Caco-2 (cell line): ENCODE measurements at regions not wholly inside any gene's neighbourhood (a gene's known extent, or its start where the extent isn't known, plus 50 kb on each side); places are given as distances from the start of the nearest gene placed in this dataset.

Experiments
- BruUV-seq: library from RNA; stranded (reverse); fragments of 400-500 nt; replicated peaks from 2 replicates; lab custom pipeline; 2021; lab: Mats Ljungman, UMichigan
- CTCF ChIA-PET: fragments of 300-600 bp; sonication (Branson Sonifier 250); formaldehyde crosslinking; loops from one replicate; lab custom pipeline; 2022; ENCODE audit warnings: antibody characterized with exemption; lab: Charles Lee
- POLR2A ChIA-PET: fragments of 300-600 bp; sonication (Branson Sonifier 250); formaldehyde crosslinking; loops from one replicate; lab custom pipeline; 2022; ENCODE audit warnings: antibody characterized with exemption; lab: Charles Lee
- DNase-seq, 2 experiments: peaks; one replicate each; pipeline versions ENCODE4 v3.0.0 to v3.0.0-alpha.2; 2020 to 2022
- H3K27me3 ChIP-seq: replicated peaks from 2 replicates; pipeline ENCODE4 v1.6.0; 2011; ENCODE audit warnings: low read length; ENCODE audit not compliant: control insufficient read depth, insufficient read depth
- H3K36me3 ChIP-seq: 2 replicates; pipeline ENCODE4 v1.5.1; 2011; ENCODE audit warnings: low read length; ENCODE audit not compliant: control insufficient read depth, insufficient read depth
- H3K4me1 ChIP-seq: fragments of 250-450 bp; sonication (Bioruptor Pico); 2 replicates; pipeline ENCODE4 v1.5.1; 2020; ENCODE audit warnings: mild to moderate bottlenecking
- H3K4me3 ChIP-seq: 2 replicates; pipeline ENCODE4 v1.5.1; 2011; ENCODE audit warnings: low read depth, mild to moderate bottlenecking, control low read depth, low read length
- H3K9me3 ChIP-seq: fragments of 250-450 bp; sonication (Bioruptor Pico); 2 replicates; pipeline ENCODE4 v1.5.1; 2020; ENCODE audit warnings: mild to moderate bottlenecking, moderate library complexity
- H3K27ac Mint-ChIP-seq: one replicate; pipeline ENCODE4 v1.8.0; 2022; ENCODE audit warnings: mixed read lengths; ENCODE audit not compliant: unreplicated experiment
- H3K27me3 Mint-ChIP-seq: one replicate; pipeline ENCODE4 v1.8.0; 2022; ENCODE audit warnings: mixed read lengths; ENCODE audit not compliant: insufficient read depth, unreplicated experiment
- H3K36me3 Mint-ChIP-seq: one replicate; pipeline ENCODE4 v1.8.0; 2022; ENCODE audit warnings: mild to moderate bottlenecking, mixed read lengths; ENCODE audit not compliant: insufficient read depth, unreplicated experiment
- H3K4me1 Mint-ChIP-seq: one replicate; pipeline ENCODE4 v1.8.0; 2022; ENCODE audit warnings: low read depth, mixed read lengths; ENCODE audit not compliant: unreplicated experiment
- H3K4me3 Mint-ChIP-seq: one replicate; pipeline ENCODE4 v1.8.0; 2022; ENCODE audit warnings: mild to moderate bottlenecking, moderate library complexity, mixed read lengths; ENCODE audit not compliant: unreplicated experiment
- H3K9me3 Mint-ChIP-seq: one replicate; pipeline ENCODE4 v1.8.0; 2022; ENCODE audit warnings: mixed read lengths; ENCODE audit not compliant: unreplicated experiment
- CTCF ChIP-seq, 2 experiments: fragments of 200-600 bp in 1 of 2; IDR thresholded peaks; 1 replicate in 1 of 2; 2 replicates in 1 of 2; pipeline versions ENCODE4 v1.5.1 to v1.8.0; 2011 to 2022; ENCODE audit warnings: antibody characterized with exemption in 1 of 2, control low read depth in 1 of 2, inconsistent platforms in 1 of 2, low read depth in 1 of 2, low read length in 1 of 2, mild to moderate bottlenecking in 1 of 2, moderate library complexity in 1 of 2; ENCODE audit not compliant: insufficient read depth in 1 of 2, severe bottlenecking in 1 of 2, unreplicated experiment in 1 of 2
- intact Hi-C: fragments of 100-400 bp; cut with micrococcal nuclease; formaldehyde crosslinking; loops from one replicate; pipeline ENCODE4 v1.10.0; 2022; ENCODE audit not compliant: unreplicated experiment

- no peak overlapping the region for H3K27ac Mint-ChIP-seq
- H3K9me3 ChIP-seq, result no peaks in the 10 kb centered on the region
- ChIA-PET CTCF (no interaction called here), POLR2A (no interaction called here)
- no peak overlapping the region for H3K4me3 ChIP-seq
- H3K36me3 Mint-ChIP-seq, result no peaks in the 10 kb centered on the region
- no peaks in the 10 kb centered on the region for H3K4me1 ChIP-seq
- no peak for TF ChIP-seq CTCF (IDR thresholded peaks at IDR 0.05; ENCODE audit: insufficient read depth in 1 of 2, low read depth in 1 of 2, low read length in 1 of 2, severe bottlenecking in 1 of 2, unreplicated experiment in 1 of 2)
- H3K27me3 Mint-ChIP-seq, result peaks cover 10% of the 10 kb centered on the region
- intact Hi-C loops, result no loop called here
- no TSS peak for BruUV-seq
- no peaks in the 10 kb centered on the region for H3K4me1 Mint-ChIP-seq
- no peak for DNase-seq
- H3K9me3 Mint-ChIP-seq, result no peaks in the 10 kb centered on the region
- no peaks in the 10 kb centered on the region for H3K27me3 ChIP-seq
- H3K4me3 Mint-ChIP-seq, result no peak overlapping the region
- no peaks in the 10 kb centered on the region for H3K36me3 ChIP-seq
These were observed 221.1 kb upstream of the TMTC4 start for GRCh38 chr13:100895651-100896050.

DNA sequence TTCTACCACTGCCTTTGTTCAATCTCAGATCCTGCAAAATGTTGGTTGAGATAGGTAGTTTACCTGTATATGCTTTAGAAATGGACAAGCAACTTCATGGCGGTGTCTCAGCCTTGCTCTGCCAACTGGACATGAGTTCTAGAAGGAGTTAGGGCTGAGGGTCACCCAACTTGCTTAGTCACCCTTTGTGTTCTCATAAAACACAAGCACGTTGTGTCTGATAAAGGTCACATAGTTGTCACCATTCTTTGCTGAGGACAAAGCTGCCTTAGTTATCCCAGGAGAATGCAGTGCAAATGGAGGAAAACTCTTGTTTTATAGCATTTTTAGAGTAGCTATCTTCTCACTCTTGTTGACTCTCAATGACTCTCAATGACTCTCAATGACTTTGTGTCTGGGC, 218.4 kb upstream of the TMTC4 start:
- Histone ChIP-seq H3K9me3 (no peaks in the 10 kb centered on the region), H3K4me3 (no peak overlapping the region), H3K27me3 (no peaks in the 10 kb centered on the region), H3K4me1 (no peaks in the 10 kb centered on the region), H3K36me3 (no peaks in the 10 kb centered on the region)
- H3K9me3 Mint-ChIP-seq, result no peaks in the 10 kb centered on the region
- POLR2A ChIA-PET, result no interaction called here
- intact Hi-C loops, result no loop called here
- no peaks in the 10 kb centered on the region for H3K4me1 Mint-ChIP-seq
- TF ChIP-seq CTCF (IDR thresholded peaks at IDR 0.05; ENCODE audit: insufficient read depth in 1 of 2, low read depth in 1 of 2, low read length in 1 of 2, severe bottlenecking in 1 of 2, unreplicated experiment in 1 of 2), result no peak
- H3K36me3 Mint-ChIP-seq, result no peaks in the 10 kb centered on the region
- no peak overlapping the region for H3K27ac Mint-ChIP-seq
- no peak for DNase-seq
- CTCF ChIA-PET, result no interaction called here
- H3K27me3 Mint-ChIP-seq, result peaks cover 3% of the 10 kb centered on the region
- BruUV-seq, result no TSS peak
- no peak overlapping the region for H3K4me3 Mint-ChIP-seq

- H3K9me3 Mint-ChIP-seq, result no peaks in the 10 kb centered on the region
- peaks cover 3% of the 10 kb centered on the region for H3K27me3 Mint-ChIP-seq
- H3K4me1 Mint-ChIP-seq, result no peaks in the 10 kb centered on the region
- no peak overlapping the region for H3K27ac Mint-ChIP-seq
- no peaks in the 10 kb centered on the region for H3K4me1 ChIP-seq
- ChIA-PET POLR2A (no interaction called here), CTCF (no interaction called here)
- no peak overlapping the region for H3K4me3 Mint-ChIP-seq
- DNase-seq, result no peak
- no peaks in the 10 kb centered on the region for H3K36me3 ChIP-seq
- TF ChIP-seq CTCF (IDR thresholded peaks at IDR 0.05; ENCODE audit: insufficient read depth in 1 of 2, low read depth in 1 of 2, low read length in 1 of 2, severe bottlenecking in 1 of 2, unreplicated experiment in 1 of 2), result no peak
- no peak overlapping the region for H3K4me3 ChIP-seq
- H3K9me3 ChIP-seq, result no peaks in the 10 kb centered on the region
- H3K27me3 ChIP-seq, result no peaks in the 10 kb centered on the region
- intact Hi-C loops, result no loop called here
- no peaks in the 10 kb centered on the region for H3K36me3 Mint-ChIP-seq
- no TSS peak for BruUV-seq
These were observed 216.1 kb upstream of the TMTC4 start for GRCh38 chr13:100890645-100891044.
